ENCODE measurements at regions not wholly inside any gene's neighbourhood (a gene's known extent, or its start where the extent isn't known, plus 50 kb on each side); places are given as distances from the start of the nearest gene placed in this dataset.

DNA sequence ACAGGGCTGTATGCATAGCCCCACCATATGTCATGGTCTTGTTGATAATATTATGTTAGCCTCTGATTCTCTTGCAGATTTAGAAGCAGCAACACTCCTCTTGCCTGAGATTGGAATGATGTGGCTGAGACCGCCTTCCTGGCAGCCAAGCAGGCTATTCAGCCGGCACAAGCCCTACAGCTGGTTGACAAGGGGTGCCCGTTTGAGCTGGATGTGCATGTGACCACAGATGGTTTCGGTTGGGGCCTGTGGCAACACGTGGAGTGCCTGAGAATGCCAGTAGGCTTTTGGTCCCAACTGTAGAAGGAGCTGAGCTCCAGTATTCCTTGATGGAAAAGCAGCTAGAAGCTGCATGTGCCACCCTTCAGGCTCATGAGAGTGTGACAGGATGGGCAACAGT lies 303.6 kb upstream of the POU3F2 start:
- no peak for DNase-seq (ENCODE audit: insufficient read length, low spot score)
- TF ChIP-seq PAX5 (IDR thresholded peaks at IDR 0.05; ENCODE audit: insufficient read depth, low read length, severe bottlenecking) (no peak), POU2F2 (IDR thresholded peaks at IDR 0.05; ENCODE audit: low read depth, low read length) (no peak), SPI1 (IDR thresholded peaks at IDR 0.05; ENCODE audit: low read depth, low read length) (no peak), POLR2A (IDR thresholded peaks at IDR 0.05; ENCODE audit: low read depth, low read length) (no peak), TAF1 (IDR thresholded peaks at IDR 0.05; ENCODE audit: low read depth, low read length) (no peak)
- FAIRE-seq = no peak

DNA sequence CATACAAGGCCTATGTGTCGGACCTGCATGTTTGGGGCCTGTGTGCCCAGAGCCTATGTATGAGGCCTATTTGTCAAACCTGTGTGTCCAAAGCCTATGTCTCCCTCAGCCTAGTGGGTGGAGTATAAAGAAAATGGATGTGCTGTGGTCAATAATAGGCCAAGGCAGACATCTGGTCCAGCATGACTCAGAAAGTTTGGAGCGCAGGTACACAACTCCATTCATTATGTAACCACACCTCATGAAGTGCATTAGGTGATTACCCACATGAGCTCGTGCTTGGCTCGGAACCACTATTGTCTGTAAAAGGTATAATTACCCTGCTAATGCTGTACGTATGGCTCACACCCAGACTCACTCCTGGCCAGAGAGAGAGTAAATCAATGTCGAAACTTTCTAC lies 302.4 kb upstream of the POU3F2 start:
- FAIRE-seq = peak; percentile 54
- no peak for DNase-seq (ENCODE audit: insufficient read length, low spot score)
- TF ChIP-seq TAF1 (IDR thresholded peaks at IDR 0.05; ENCODE audit: low read depth, low read length) (no peak), POLR2A (IDR thresholded peaks at IDR 0.05; ENCODE audit: low read depth, low read length) (no peak), POU2F2 (IDR thresholded peaks at IDR 0.05; ENCODE audit: low read depth, low read length) (no peak), PAX5 (IDR thresholded peaks at IDR 0.05; ENCODE audit: insufficient read depth, low read length, severe bottlenecking) (no peak), POLR2AphosphoS5 (IDR thresholded peaks at IDR 0.05; ENCODE audit: low read depth, low read length) (no peak), SPI1 (IDR thresholded peaks at IDR 0.05; ENCODE audit: low read depth, low read length) (no peak)

DNA sequence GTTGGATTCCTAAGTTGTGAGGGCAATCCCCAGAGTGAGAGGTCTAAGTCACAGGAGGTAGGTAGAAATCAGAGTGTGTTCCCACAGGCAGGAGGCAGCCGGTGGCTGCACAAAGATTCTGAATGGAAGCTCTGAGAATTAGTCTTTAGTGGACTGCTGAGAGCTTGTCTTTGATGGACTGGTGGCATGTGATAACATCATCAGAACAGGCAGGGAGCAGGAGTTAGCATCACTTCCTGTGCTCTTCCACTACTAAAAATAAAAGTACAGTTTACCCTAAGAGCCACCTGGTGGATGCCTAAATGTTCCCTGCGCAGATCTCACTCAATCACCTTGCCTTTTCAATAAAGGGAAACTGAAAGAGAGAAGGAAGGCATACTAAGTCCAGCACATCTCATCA lies 294.6 kb upstream of the POU3F2 start:
- no peak for TF ChIP-seq POLR2AphosphoS5 (IDR thresholded peaks at IDR 0.05; ENCODE audit: low read depth, low read length)
- no peak for TF ChIP-seq TAF1 (IDR thresholded peaks at IDR 0.05; ENCODE audit: low read depth, low read length)
- TF ChIP-seq SPI1 (IDR thresholded peaks at IDR 0.05; ENCODE audit: low read depth, low read length) = no peak
- no peak for TF ChIP-seq POU2F2 (IDR thresholded peaks at IDR 0.05; ENCODE audit: low read depth, low read length)
- TF ChIP-seq POLR2A (IDR thresholded peaks at IDR 0.05; ENCODE audit: low read depth, low read length) = no peak
- no peak for TF ChIP-seq PAX5 (IDR thresholded peaks at IDR 0.05; ENCODE audit: insufficient read depth, low read length, severe bottlenecking)
- no peak for FAIRE-seq
- DNase-seq (ENCODE audit: insufficient read length, low spot score) = no peak

DNA sequence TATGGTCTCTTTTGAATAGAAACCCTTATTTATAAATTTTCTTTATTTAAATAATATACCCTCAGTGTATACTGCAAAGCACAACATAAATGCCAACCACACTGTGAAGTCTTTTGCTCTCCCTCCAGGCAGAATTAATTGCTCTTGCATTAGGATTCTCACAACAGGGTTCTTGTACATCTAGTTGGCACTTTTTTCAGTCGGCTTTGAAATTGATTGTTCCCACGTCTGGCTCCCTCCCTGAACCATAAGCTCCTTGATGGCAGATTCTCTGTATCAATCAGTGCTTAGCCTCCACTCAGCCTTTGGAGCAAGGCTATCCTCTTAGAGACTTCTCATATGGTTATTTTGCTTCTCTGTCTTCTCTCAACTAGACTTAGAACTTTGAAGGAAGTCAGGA lies 288.0 kb upstream of the POU3F2 start:
- FAIRE-seq (no peak), DNase-seq (ENCODE audit: insufficient read length, low spot score) (no peak)
- TF ChIP-seq TAF1 (IDR thresholded peaks at IDR 0.05; ENCODE audit: low read depth, low read length) (no peak), POLR2AphosphoS5 (IDR thresholded peaks at IDR 0.05; ENCODE audit: low read depth, low read length) (no peak), SPI1 (IDR thresholded peaks at IDR 0.05; ENCODE audit: low read depth, low read length) (no peak), POLR2A (IDR thresholded peaks at IDR 0.05; ENCODE audit: low read depth, low read length) (no peak), PAX5 (IDR thresholded peaks at IDR 0.05; ENCODE audit: insufficient read depth, low read length, severe bottlenecking) (no peak), POU2F2 (IDR thresholded peaks at IDR 0.05; ENCODE audit: low read depth, low read length) (no peak)

DNA sequence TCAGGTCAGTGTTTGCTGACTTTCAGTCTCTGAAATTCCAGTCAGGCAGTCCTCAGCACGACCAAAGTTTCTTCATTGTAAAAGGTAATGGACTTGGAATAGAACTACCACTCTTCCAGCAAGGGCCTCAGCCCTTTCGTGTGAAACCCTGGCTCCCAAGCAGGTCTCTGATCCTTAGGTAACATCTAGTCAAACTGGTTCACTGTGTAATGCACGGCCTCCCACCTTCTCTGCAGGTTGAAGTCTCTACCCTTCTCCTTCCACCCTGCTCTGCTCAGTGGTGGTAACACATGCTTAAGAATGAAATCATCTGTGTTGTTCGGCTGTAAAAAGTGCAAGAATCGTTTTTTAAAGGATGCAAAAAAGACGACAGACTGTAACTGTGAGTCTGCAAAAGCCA lies 287.2 kb upstream of the POU3F2 start:
- DNase-seq (ENCODE audit: insufficient read length, low spot score) (no peak), FAIRE-seq (no peak)
- TF ChIP-seq POLR2AphosphoS5 (IDR thresholded peaks at IDR 0.05; ENCODE audit: low read depth, low read length) (no peak), TAF1 (IDR thresholded peaks at IDR 0.05; ENCODE audit: low read depth, low read length) (no peak), POLR2A (IDR thresholded peaks at IDR 0.05; ENCODE audit: low read depth, low read length) (no peak), PAX5 (IDR thresholded peaks at IDR 0.05; ENCODE audit: insufficient read depth, low read length, severe bottlenecking) (no peak), SPI1 (IDR thresholded peaks at IDR 0.05; ENCODE audit: low read depth, low read length) (no peak), POU2F2 (IDR thresholded peaks at IDR 0.05; ENCODE audit: low read depth, low read length) (no peak)

DNA sequence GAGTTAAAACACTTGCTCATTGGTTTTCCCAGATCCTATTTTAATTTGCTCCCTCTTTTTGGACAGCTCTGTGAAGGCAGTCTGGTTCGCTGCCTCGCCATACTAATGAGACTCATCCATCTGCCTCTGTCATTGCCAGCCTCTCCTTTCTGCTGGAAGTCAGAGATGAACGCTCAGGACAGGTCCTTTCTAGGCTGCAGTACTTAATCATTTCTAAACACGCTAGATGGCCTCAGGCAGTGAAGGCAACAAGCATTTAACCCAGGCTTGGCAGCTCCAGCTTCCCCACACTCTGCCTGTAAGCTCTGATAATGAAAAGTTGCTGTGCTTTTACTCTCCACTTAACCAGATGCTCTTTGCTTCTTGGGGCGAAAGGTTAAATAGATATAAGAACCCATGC lies 286.7 kb upstream of the POU3F2 start:
- TF ChIP-seq TAF1 (IDR thresholded peaks at IDR 0.05; ENCODE audit: low read depth, low read length) = no peak
- TF ChIP-seq POLR2AphosphoS5 (IDR thresholded peaks at IDR 0.05; ENCODE audit: low read depth, low read length) = no peak
- no peak for TF ChIP-seq SPI1 (IDR thresholded peaks at IDR 0.05; ENCODE audit: low read depth, low read length)
- no peak for TF ChIP-seq POU2F2 (IDR thresholded peaks at IDR 0.05; ENCODE audit: low read depth, low read length)
- TF ChIP-seq PAX5 (IDR thresholded peaks at IDR 0.05; ENCODE audit: insufficient read depth, low read length, severe bottlenecking) = no peak
- no peak for TF ChIP-seq POLR2A (IDR thresholded peaks at IDR 0.05; ENCODE audit: low read depth, low read length)
- FAIRE-seq = no peak
- no peak for DNase-seq (ENCODE audit: insufficient read length, low spot score)

DNA sequence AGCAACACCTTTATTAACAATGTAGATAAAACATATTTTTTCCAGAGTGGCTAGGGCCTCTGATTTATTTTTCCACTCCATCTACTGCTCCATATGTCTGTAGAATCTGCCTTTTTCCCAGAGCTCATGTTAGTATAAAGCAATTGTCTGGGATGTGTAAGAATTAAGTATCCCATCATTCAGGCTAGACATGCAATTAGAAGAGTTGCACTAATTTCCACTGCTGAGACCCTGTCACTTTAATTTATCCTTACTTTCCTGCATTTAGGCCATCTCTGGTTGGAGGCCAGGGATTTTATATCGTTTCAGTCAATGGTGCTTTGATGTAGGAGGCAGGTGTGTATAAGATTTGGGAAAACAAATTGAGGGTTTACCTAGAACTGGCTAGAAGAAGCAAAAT lies 286.1 kb upstream of the POU3F2 start:
- no peak for DNase-seq (ENCODE audit: insufficient read length, low spot score)
- TF ChIP-seq POU2F2 (IDR thresholded peaks at IDR 0.05; ENCODE audit: low read depth, low read length) (no peak), POLR2AphosphoS5 (IDR thresholded peaks at IDR 0.05; ENCODE audit: low read depth, low read length) (no peak), POLR2A (IDR thresholded peaks at IDR 0.05; ENCODE audit: low read depth, low read length) (no peak), PAX5 (IDR thresholded peaks at IDR 0.05; ENCODE audit: insufficient read depth, low read length, severe bottlenecking) (no peak), TAF1 (IDR thresholded peaks at IDR 0.05; ENCODE audit: low read depth, low read length) (no peak), SPI1 (IDR thresholded peaks at IDR 0.05; ENCODE audit: low read depth, low read length) (no peak)
- FAIRE-seq = no peak

DNA sequence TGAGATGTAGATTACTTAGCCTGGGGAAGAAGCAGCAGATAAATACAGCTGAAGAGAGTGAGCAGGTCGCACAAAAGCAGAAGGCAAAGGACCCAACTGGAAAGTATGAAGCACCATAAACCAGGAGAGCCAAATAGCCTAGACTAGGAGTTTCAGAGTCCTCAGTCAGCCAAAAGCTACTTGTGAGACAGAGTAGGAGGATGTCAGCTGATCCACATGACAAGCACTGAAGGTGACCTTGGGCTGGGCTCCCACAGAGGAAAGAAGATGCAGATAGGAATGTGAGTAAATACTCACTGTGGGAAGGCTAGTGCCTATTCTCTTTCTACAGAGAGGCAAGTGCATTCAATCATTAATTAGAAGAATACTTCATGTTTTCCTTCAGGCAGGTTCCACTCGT lies 274.0 kb upstream of the POU3F2 start:
- no peak for FAIRE-seq
- TF ChIP-seq SPI1 (IDR thresholded peaks at IDR 0.05; ENCODE audit: low read depth, low read length) = no peak
- TF ChIP-seq POU2F2 (IDR thresholded peaks at IDR 0.05; ENCODE audit: low read depth, low read length) = no peak
- no peak for TF ChIP-seq TAF1 (IDR thresholded peaks at IDR 0.05; ENCODE audit: low read depth, low read length)
- TF ChIP-seq PAX5 (IDR thresholded peaks at IDR 0.05; ENCODE audit: insufficient read depth, low read length, severe bottlenecking) = no peak
- no peak for TF ChIP-seq POLR2AphosphoS5 (IDR thresholded peaks at IDR 0.05; ENCODE audit: low read depth, low read length)
- no peak for TF ChIP-seq POLR2A (IDR thresholded peaks at IDR 0.05; ENCODE audit: low read depth, low read length)

DNA sequence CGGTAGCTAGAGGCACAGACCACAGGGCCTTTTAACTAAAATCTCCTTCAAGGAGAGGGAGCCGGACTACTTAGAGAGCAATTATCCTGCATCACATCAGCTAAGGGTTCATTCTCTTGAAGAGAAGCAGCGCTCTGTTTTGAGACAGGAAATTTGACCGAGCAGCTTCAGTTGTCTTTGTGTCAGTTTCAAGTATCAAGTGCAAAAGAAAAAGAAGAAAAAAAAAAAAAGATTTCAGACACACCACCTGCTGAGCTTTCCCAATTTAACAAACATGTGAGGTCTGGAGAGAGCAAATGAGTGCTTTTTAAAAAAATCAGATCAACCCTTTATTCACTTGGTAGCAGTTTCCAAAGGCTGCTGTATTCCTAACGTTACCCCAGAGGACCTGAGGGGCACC lies 273.5 kb upstream of the POU3F2 start:
- no peak for FAIRE-seq
- TF ChIP-seq POLR2AphosphoS5 (IDR thresholded peaks at IDR 0.05; ENCODE audit: low read depth, low read length) (no peak), POLR2A (IDR thresholded peaks at IDR 0.05; ENCODE audit: low read depth, low read length) (no peak), SPI1 (IDR thresholded peaks at IDR 0.05; ENCODE audit: low read depth, low read length) (no peak), TAF1 (IDR thresholded peaks at IDR 0.05; ENCODE audit: low read depth, low read length) (no peak), POU2F2 (IDR thresholded peaks at IDR 0.05; ENCODE audit: low read depth, low read length) (no peak), PAX5 (IDR thresholded peaks at IDR 0.05; ENCODE audit: insufficient read depth, low read length, severe bottlenecking) (no peak)
- no peak for DNase-seq (ENCODE audit: insufficient read length, low spot score)

More for the DNA sequence above, 274.0 kb upstream of the POU3F2 start:
- no peak for DNase-seq (ENCODE audit: insufficient read length, low spot score)

DNA sequence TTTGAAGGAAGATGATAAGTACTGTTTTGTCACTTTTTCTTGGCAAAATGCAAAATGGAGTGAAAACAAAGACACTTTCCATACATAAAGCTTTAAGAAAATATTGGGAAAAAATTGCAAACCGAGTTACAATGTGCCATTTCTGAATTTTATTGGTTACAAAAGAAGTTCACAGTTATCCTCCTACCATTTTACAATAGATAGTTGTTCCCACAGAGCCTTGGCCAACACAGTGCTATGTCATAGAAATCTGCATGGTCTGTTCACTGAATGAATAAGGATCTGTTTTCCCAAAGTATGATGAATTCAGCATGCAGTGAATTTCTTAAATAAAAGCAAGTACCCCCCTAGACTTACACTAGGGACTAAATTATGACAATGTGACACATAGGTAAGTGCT lies 268.2 kb upstream of the POU3F2 start:
- TF ChIP-seq POLR2AphosphoS5 (IDR thresholded peaks at IDR 0.05; ENCODE audit: low read depth, low read length) = no peak
- TF ChIP-seq SPI1 (IDR thresholded peaks at IDR 0.05; ENCODE audit: low read depth, low read length) = no peak
- TF ChIP-seq POLR2A (IDR thresholded peaks at IDR 0.05; ENCODE audit: low read depth, low read length) = no peak
- TF ChIP-seq PAX5 (IDR thresholded peaks at IDR 0.05; ENCODE audit: insufficient read depth, low read length, severe bottlenecking) = no peak
- TF ChIP-seq TAF1 (IDR thresholded peaks at IDR 0.05; ENCODE audit: low read depth, low read length) = no peak
- TF ChIP-seq POU2F2 (IDR thresholded peaks at IDR 0.05; ENCODE audit: low read depth, low read length) = no peak
- FAIRE-seq = no peak
- DNase-seq (ENCODE audit: insufficient read length, low spot score) = no peak
